Activated B cell treated with CpG ODN at 0.5 μM for 24 hours (primary cell): ENCODE measurements at regions not wholly inside any gene's neighbourhood (a gene's known extent, or its start where the extent isn't known, plus 50 kb on each side); places are given as distances from the start of the nearest gene placed in this dataset.

Source experiments
- ATAC-seq: fragments of 200-7000 bp; cut with Tn5 transposase; one replicate; pipeline ENCODE4 v1.10.0; 2021; ENCODE audit warnings: low read depth, mild to moderate bottlenecking, moderate library complexity
- CTCF ChIA-PET: fragments of 350-600 bp; sonication (Branson Sonifier 250); formaldehyde crosslinking; loops from one replicate; lab custom pipeline; 2021; ENCODE audit warnings: antibody characterized with exemption; lab: Charles Lee
- POLR2A ChIA-PET: fragments of 350-600 bp; sonication (Branson Sonifier 250); formaldehyde crosslinking; loops from one replicate; lab custom pipeline; 2021; ENCODE audit warnings: antibody characterized with exemption; lab: Charles Lee
- DNase-seq: peaks from one replicate; pipeline ENCODE4 v3.0.0; 2022
- H3K27ac Mint-ChIP-seq: one replicate; pipeline ENCODE4 v1.8.0; 2020; ENCODE audit warnings: mixed read lengths
- H3K27me3 Mint-ChIP-seq: one replicate; pipeline ENCODE4 v1.8.0; 2021; ENCODE audit warnings: mixed read lengths
- H3K36me3 Mint-ChIP-seq: one replicate; pipeline ENCODE4 v1.8.0; 2021; ENCODE audit warnings: low read depth, mixed read lengths
- H3K4me1 Mint-ChIP-seq: one replicate; pipeline ENCODE4 v1.8.0; 2021; ENCODE audit warnings: mixed read lengths
- H3K4me3 Mint-ChIP-seq: one replicate; pipeline ENCODE4 v1.8.0; 2020; ENCODE audit warnings: mild to moderate bottlenecking, mixed read lengths
- H3K9me3 Mint-ChIP-seq: one replicate; pipeline ENCODE4 v1.8.0; 2020; ENCODE audit warnings: mixed read lengths
- intact Hi-C: fragments of 100-400 bp; cut with micrococcal nuclease; formaldehyde crosslinking; loops from one replicate; pipeline ENCODE4 v1.15.1; 2024
- TF ChIP-seq, protein P1 (sequence below): fragments of 200-600 bp; IDR thresholded peaks from one replicate; pipeline ENCODE4 v1.8.0; 2022; ENCODE audit warnings: antibody characterized with exemption, mild to moderate bottlenecking

GRCh38 chr3:7847021-7847420 lies 654.6 kb upstream of the LMCD1 start:
- Mint-ChIP-seq H3K9me3 (no peaks in the 10 kb centered on the region), H3K4me1 (no peaks in the 10 kb centered on the region), H3K27me3 (no peaks in the 10 kb centered on the region), H3K4me3 (no peak overlapping the region), H3K36me3 (no peaks in the 10 kb centered on the region), H3K27ac (no peak overlapping the region)
- intact Hi-C loops = no loop called here
- no peak for DNase-seq
- ATAC-seq = no peak
- POLR2A ChIA-PET = no interaction called here
- CTCF ChIA-PET = no interaction called here
- TF ChIP-seq, protein P1, sequence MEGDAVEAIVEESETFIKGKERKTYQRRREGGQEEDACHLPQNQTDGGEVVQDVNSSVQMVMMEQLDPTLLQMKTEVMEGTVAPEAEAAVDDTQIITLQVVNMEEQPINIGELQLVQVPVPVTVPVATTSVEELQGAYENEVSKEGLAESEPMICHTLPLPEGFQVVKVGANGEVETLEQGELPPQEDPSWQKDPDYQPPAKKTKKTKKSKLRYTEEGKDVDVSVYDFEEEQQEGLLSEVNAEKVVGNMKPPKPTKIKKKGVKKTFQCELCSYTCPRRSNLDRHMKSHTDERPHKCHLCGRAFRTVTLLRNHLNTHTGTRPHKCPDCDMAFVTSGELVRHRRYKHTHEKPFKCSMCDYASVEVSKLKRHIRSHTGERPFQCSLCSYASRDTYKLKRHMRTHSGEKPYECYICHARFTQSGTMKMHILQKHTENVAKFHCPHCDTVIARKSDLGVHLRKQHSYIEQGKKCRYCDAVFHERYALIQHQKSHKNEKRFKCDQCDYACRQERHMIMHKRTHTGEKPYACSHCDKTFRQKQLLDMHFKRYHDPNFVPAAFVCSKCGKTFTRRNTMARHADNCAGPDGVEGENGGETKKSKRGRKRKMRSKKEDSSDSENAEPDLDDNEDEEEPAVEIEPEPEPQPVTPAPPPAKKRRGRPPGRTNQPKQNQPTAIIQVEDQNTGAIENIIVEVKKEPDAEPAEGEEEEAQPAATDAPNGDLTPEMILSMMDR = no peak

DNA sequence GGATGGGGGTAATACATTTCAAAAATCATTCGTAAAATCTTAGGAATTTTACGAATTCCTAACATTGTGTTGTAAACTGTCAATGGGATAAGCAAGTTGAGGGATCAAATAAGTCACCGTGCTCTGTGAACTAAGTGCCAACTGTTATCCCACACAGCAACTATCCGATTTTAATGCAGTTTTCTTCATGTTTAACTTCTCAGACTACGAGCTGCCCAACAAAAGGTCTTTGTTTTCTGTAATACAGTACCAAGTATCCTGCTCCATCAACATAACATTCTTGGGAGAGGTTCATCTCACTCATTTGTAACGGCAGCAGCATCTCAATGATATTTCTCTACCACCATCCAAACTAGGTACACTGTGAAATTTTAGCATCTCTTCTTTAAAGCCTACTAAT lies 654.1 kb upstream of the LMCD1 start:
- POLR2A ChIA-PET = no interaction called here
- TF ChIP-seq, protein P1 = no peak

DNA sequence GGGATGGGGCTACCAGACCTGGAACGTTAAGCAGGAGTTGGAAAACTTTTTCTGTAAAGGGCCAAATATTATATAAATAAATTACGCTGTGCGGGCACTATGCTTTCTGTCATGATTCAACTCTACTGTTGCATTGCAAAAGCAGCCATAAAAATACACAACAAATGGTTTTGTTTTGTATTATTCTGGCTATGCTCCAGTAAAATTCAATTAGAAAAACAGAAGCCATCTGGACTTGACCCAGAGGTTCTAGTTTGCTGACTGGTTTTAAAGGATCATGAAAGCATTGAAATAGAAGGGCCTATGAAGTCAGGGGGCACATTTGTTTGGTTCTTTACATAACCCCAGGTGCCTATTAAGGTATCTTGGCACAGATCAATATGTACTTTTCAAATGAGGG lies 647.4 kb upstream of the LMCD1 start:
- Mint-ChIP-seq H3K36me3 (no peaks in the 10 kb centered on the region), H3K9me3 (peaks cover 6% of the 10 kb centered on the region), H3K4me1 (no peaks in the 10 kb centered on the region), H3K27ac (no peak overlapping the region), H3K27me3 (no peaks in the 10 kb centered on the region), H3K4me3 (no peak overlapping the region)
- TF ChIP-seq, protein P1 = no peak
- ChIA-PET POLR2A (no interaction called here), CTCF (no interaction called here)
- intact Hi-C loops = no loop called here
- no peak for DNase-seq
- ATAC-seq = no peak

More for the DNA sequence above, 654.1 kb upstream of the LMCD1 start:
- CTCF ChIA-PET = no interaction called here
- Mint-ChIP-seq H3K27me3 (no peaks in the 10 kb centered on the region), H3K4me3 (no peak overlapping the region), H3K27ac (no peak overlapping the region), H3K4me1 (no peaks in the 10 kb centered on the region), H3K9me3 (peaks cover 2% of the 10 kb centered on the region), H3K36me3 (no peaks in the 10 kb centered on the region)
- intact Hi-C loops = no loop called here
- ATAC-seq (no peak), DNase-seq (no peak)

DNA sequence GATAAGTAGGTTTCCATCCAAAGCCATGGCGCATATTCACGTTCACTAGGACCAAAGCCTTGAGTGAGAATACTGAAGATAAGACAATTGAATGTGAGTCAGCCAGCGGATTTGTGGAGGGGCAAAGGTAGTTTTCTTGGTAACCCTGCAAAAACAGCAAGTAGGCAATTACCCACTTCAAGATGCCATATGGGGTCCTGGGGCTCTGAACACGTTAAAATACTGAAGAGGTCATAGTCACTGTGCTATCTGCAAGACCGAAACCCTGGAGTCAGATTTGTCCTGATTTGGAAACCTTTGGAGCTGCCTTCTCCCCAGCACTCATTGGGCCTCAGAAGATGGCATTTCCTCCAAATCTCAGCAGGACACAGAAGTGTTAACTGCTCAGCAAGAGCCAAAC lies 646.9 kb upstream of the LMCD1 start:
- Mint-ChIP-seq H3K36me3 (no peaks in the 10 kb centered on the region), H3K27me3 (no peaks in the 10 kb centered on the region), H3K4me3 (no peak overlapping the region), H3K9me3 (peaks cover 6% of the 10 kb centered on the region), H3K4me1 (no peaks in the 10 kb centered on the region), H3K27ac (no peak overlapping the region)
- DNase-seq (no peak), ATAC-seq (no peak)
- ChIA-PET CTCF (no interaction called here), POLR2A (no interaction called here)
- intact Hi-C loops = no loop called here
- TF ChIP-seq, protein P1 = no peak

GRCh38 chr3:7865611-7866010 lies 636.0 kb upstream of the LMCD1 start:
- ATAC-seq (no peak), DNase-seq (no peak)
- intact Hi-C loops = no loop called here
- Mint-ChIP-seq H3K27me3 (no peaks in the 10 kb centered on the region), H3K36me3 (no peaks in the 10 kb centered on the region), H3K27ac (no peak overlapping the region), H3K4me3 (no peak overlapping the region), H3K9me3 (peaks cover 9% of the 10 kb centered on the region), H3K4me1 (no peaks in the 10 kb centered on the region)
- ChIA-PET CTCF (no interaction called here), POLR2A (no interaction called here)
- TF ChIP-seq, protein P1 = no peak
